Fibroblast of mammary gland (primary cell): ENCODE measurements at regions not wholly inside any gene's neighbourhood (a gene's known extent, or its start where the extent isn't known, plus 50 kb on each side); places are given as distances from the start of the nearest gene placed in this dataset.

ENCODE experiments used
- DNase-seq: peaks from one replicate; pipeline ENCODE4 v3.0.0-alpha.2; 2010; ENCODE audit warnings: low read depth
- H3K4me3 ChIP-seq: 2 replicates; pipeline ENCODE4 v1.5.1; 2011; ENCODE audit warnings: low read depth, mild to moderate bottlenecking, low read length, moderate library complexity; ENCODE audit not compliant: control insufficient read depth
- TF ChIP-seq, protein P1 (sequence below): conservative IDR thresholded peaks from 2 replicates; pipeline ENCODE4 v1.5.1; 2011; ENCODE audit warnings: low read depth, low read length, inconsistent platforms; ENCODE audit not compliant: control insufficient read depth, insufficient read depth

DNA sequence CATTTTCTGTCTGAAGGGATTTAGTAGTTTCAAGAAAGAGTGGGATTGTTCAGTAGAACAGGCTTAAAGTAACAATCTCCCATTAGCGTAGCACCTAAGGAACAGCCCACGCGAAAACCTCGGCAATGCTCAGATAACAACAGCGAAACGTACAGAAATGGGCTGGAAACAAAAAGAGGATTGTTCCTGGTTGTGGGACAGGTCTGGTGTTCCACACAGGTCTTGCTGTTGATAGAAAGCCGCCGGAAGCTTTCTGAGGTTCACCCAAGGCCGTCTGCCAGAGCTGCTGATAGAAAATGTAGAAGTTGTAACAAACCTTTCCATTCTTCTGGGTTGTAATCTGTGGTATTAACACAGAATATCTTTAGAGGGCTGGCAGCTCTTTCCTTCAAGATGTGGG, 69.4 kb upstream of the CLCN4 start:
- no peak for DNase-seq
- TF ChIP-seq, protein P1, sequence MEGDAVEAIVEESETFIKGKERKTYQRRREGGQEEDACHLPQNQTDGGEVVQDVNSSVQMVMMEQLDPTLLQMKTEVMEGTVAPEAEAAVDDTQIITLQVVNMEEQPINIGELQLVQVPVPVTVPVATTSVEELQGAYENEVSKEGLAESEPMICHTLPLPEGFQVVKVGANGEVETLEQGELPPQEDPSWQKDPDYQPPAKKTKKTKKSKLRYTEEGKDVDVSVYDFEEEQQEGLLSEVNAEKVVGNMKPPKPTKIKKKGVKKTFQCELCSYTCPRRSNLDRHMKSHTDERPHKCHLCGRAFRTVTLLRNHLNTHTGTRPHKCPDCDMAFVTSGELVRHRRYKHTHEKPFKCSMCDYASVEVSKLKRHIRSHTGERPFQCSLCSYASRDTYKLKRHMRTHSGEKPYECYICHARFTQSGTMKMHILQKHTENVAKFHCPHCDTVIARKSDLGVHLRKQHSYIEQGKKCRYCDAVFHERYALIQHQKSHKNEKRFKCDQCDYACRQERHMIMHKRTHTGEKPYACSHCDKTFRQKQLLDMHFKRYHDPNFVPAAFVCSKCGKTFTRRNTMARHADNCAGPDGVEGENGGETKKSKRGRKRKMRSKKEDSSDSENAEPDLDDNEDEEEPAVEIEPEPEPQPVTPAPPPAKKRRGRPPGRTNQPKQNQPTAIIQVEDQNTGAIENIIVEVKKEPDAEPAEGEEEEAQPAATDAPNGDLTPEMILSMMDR = no peak
- no peak overlapping the region for H3K4me3 ChIP-seq

DNA sequence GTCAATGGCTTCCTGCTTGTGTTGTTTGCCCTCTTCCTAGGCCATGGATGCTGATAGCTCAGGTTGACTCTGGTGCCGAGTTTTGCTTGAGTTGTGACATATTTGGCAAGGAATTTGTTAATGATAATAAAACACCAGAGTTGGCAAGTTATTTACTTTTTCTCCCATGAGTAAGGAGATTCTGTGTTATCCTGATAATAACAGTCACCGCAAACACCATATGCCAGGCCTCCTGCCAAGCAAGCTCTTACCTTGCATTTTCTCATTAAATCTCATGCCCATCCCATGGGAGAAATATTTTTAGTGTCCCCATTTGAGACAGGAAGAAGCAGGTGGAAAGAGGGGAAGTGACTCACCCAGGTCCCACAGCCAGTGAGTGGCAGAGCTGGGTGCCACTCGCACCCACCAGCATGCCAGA, 67.4 kb upstream of the CLCN4 start:
- TF ChIP-seq, protein P1 = no peak
- no peak overlapping the region for H3K4me3 ChIP-seq
- no peak for DNase-seq

DNA sequence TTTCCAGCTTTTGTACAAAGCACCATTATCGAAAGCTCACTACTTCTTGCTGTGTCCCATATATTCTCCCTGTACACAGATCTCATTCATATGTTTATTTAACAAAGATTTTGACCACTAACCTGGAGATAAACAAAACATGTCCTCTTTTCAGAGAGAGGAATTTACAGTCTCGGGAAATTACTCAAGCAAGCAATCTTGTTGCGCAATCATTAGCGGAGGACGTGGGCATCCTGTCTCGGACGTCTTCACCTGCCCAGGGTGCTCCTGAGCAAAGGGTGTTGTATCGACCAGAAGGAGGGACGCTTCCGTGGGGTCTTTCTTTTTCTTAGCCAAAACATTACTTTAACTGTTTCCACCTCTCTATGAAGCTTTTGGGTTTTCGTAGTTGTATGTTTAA, 66.5 kb upstream of the CLCN4 start:
- TF ChIP-seq, protein P1 = no peak
- DNase-seq = no peak
- H3K4me3 ChIP-seq = no peak overlapping the region

DNA sequence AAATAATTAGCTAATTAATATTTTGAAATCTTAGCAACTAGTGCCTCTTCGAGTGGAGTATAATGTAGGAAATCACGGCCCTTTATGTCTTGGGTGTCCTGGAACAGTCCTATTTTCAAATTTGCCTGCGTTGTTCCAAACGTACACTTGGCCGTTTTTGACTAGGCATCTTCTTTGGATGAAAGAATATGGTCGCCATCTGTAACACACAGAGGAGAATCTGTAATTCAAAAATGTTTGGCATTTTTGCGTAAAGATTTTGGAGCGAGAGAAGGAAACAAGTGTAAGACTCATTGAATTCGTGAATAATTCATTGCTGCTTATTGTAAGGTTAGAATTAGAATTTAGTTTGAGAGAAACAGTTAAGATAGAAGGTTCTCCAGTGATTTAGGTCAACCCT, 61.5 kb upstream of the CLCN4 start:
- DNase-seq = no peak
- TF ChIP-seq, protein P1 = no peak
- H3K4me3 ChIP-seq = no peak overlapping the region

DNA sequence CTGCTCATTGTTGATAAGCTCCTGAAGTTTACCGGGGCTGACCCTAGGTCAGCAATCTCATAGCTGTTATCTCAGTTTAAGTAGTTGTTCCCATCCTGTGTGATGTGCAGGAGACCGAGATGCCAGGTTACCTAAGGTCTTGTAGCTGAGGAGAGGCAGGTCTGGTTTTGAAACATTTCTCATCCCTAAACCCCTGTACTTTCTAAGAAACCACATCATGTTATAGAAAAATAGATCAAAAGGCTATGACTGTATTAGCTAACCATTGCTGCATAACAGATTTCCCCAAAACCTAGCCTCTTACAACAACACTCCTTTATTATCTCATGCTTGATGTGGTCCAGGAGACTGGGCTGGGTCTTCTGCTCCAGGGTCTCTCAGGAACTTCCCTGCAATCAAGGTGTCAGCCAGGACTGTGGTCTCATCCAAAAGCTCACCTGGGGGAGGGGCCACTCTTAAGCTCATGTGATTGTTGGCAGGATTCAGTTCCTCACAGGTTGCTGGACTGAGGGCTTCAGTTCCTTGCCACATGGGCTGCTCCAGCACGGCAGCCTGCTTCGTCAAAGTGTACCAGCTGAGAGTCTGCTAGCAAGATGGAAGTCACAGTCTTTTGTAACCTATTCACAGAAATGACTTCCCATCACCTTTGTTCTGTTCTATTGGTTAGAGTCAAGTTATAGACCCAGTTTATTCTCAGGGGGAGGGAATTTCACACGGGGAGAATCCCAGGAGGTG, 60.9 kb upstream of the CLCN4 start:
- no peak for DNase-seq
- H3K4me3 ChIP-seq = no peak overlapping the region

DNA sequence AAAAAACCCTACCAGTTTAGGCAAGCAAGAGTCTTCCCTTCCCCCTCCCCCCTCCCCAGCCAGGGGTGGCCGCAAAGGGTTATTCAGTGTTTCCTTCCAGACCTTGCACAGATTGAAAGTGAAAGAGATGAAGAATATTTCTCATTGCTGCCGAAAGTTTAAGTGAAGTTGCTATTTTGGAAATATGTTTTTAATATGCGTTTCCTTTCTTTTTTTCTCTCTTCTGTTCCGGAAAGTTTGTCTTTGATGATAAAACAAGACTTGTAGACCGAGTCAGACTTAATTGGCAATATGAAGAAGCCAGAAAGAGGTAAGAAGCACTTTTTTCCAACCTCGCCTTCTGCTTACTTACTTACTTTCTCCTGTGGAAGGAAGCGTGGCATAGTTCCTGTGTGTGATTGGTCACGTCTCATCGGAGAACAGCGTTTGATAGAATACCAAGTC, 58.5 kb upstream of the CLCN4 start:
- TF ChIP-seq, protein P1 = no peak
- H3K4me3 ChIP-seq = no peak overlapping the region
- DNase-seq = peak; percentile 8

More for the DNA sequence above, 60.9 kb upstream of the CLCN4 start:
- TF ChIP-seq, protein P1 = no peak
